LNCaP clone FGC (cell line): ENCODE measurements at regions not wholly inside any gene's neighbourhood (a gene's known extent, or its start where the extent isn't known, plus 50 kb on each side); places are given as distances from the start of the nearest gene placed in this dataset.

ENCODE experiments used
- DNase-seq: peaks from one replicate; pipeline ENCODE4 v3.0.0-alpha.2; 2011; ENCODE audit warnings: low read depth
- H3K4me3 ChIP-seq: 2 replicates; pipeline ENCODE4 v1.5.1; 2011; ENCODE audit warnings: mild to moderate bottlenecking, low read depth, low read length, control low read depth
- TF ChIP-seq, protein P1 (sequence below): IDR thresholded peaks from 2 replicates; pipeline ENCODE4 v1.5.1; 2012; ENCODE audit warnings: mild to moderate bottlenecking; ENCODE audit not compliant: control insufficient read depth, insufficient read depth; ENCODE audit errors: extremely low read depth

- H3K4me3 ChIP-seq = no peak overlapping the region
- TF ChIP-seq, protein P1, sequence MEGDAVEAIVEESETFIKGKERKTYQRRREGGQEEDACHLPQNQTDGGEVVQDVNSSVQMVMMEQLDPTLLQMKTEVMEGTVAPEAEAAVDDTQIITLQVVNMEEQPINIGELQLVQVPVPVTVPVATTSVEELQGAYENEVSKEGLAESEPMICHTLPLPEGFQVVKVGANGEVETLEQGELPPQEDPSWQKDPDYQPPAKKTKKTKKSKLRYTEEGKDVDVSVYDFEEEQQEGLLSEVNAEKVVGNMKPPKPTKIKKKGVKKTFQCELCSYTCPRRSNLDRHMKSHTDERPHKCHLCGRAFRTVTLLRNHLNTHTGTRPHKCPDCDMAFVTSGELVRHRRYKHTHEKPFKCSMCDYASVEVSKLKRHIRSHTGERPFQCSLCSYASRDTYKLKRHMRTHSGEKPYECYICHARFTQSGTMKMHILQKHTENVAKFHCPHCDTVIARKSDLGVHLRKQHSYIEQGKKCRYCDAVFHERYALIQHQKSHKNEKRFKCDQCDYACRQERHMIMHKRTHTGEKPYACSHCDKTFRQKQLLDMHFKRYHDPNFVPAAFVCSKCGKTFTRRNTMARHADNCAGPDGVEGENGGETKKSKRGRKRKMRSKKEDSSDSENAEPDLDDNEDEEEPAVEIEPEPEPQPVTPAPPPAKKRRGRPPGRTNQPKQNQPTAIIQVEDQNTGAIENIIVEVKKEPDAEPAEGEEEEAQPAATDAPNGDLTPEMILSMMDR = no peak
- DNase-seq = no peak
Measured at GRCh38 chr14:56745097-56745496, 65.2 kb downstream of the OTX2 start.

DNA sequence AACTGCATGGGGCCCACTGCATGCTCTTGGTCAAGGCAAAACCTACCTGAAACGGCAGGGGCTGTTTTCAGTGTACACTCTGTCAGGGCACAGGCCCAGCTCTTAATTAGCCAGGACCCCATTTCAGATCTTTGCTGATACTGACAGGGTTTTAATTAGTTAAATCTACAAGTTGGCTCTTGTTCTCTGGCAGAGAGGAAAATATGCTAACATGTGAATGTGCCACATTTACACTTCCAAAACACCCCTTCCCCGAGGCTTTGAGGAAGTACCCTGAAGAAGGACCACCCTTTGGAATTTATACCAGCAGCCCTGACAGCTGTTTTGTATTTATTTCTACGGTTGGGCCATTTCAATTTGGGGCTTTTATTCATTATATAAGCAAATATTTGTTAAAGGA, 66.3 kb downstream of the OTX2 start:
- DNase-seq = no peak

GRCh38 chr14:56742391-56742878, 67.8 kb downstream of the OTX2 start:
- H3K4me3 ChIP-seq = no peak overlapping the region
- DNase-seq = no peak
- TF ChIP-seq, protein P1 = no peak

More for the DNA sequence above, 66.3 kb downstream of the OTX2 start:
- TF ChIP-seq, protein P1 = no peak
- no peak overlapping the region for H3K4me3 ChIP-seq

DNA sequence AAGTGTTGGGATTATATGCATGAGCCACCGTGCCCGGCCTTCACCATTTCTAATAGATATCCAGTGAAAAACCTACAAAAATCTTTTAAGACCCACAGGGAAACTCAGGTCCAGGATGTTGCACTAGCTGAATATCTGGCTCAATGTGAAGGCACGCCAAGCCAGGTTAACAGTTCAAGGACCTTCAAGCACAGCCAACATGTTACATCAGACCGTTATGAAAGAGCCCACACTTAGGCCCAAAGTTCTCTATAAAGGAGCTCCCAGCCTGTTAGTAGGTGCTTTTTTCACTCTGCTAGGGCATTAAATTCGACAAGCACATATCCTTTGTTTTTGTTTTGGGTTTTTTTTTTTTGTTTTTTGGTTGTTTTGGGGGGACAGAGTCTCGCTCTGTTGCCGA, 69.0 kb downstream of the OTX2 start:
- TF ChIP-seq, protein P1 = no peak
- DNase-seq = no peak
- no peak overlapping the region for H3K4me3 ChIP-seq

DNA sequence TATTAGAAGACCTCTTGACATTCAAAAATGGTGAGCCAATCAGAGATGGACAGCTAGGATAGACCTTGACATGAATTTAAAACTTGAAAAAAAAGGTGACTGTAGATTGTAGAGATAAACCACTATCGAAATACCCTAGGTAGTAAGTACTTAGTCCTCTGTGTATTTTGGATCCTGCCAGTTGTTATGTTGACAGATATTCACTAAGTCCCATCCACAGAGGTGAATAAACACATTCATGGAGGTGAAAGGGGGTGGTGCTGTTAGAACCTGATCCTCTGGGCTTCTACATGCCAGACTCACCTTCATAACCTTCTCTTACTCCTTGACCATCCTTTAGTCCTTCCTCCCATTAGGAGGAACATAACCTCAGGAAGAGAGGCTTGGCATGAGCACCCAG, 72.3 kb downstream of the OTX2 start:
- TF ChIP-seq, protein P1 = no peak
- no peak for DNase-seq
- no peak overlapping the region for H3K4me3 ChIP-seq

DNA sequence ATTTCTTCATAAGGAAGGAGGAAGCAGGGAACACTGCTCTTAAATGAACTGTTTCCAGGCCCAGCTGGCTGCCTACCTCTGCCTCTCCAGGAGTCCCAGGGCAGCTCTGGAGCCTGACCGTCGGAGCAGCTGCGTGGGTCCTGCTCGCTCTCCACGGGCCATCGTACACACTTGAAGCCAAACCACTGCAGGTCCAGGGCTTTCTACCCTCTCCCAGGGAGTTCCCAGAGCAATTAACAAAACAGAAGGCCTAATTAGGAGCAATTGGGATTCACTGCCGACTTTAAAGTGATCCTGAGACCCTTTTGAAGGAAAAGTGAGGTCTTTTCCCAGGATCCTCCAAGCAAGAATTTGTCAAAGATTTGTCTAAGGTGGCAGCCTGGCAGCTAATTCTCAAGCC, 76.9 kb downstream of the OTX2 start:
- DNase-seq = no peak
- TF ChIP-seq, protein P1 = no peak
- no peak overlapping the region for H3K4me3 ChIP-seq

DNA sequence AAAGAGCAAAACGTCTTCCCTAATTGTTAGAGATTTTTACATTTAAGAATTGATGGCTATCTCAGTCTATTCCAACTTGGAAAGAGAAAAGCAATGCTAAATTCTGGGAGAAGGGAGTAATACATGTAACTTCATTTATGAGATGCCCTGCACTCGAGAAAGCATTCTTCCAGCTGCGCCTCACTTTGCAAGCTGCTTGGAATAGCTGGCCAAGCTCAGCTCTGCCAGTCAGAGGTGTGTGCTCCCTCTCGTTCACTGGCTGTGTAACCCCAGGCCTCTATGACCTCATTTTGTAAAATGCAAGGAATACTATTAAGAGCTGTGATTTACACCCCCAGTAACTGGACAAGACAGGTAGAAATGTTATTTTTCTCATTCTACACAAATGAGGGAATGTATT, 79.1 kb downstream of the OTX2 start:
- DNase-seq = no peak
- TF ChIP-seq, protein P1 = no peak

More for the DNA sequence above, 79.1 kb downstream of the OTX2 start:
- H3K4me3 ChIP-seq = no peak overlapping the region
